ENCODE measurements at regions not wholly inside any gene's neighbourhood (a gene's known extent, or its start where the extent isn't known, plus 50 kb on each side); places are given as distances from the start of the nearest gene placed in this dataset.

- POLR2A ChIA-PET (ENCODE audit: partially characterized antibody): no interaction called here
Measured at GRCh38 chr12:25332143-25332542, 81.4 kb upstream of the KRAS start.

More at GRCh38 chr12:25332143-25332542, 81.4 kb upstream of the KRAS start:
- Histone ChIP-seq H3K4me2 (ENCODE audit: insufficient read depth in 1 of 2, low read depth in 2 of 2, low read length in 2 of 2) (no peak overlapping the region), H3K79me1 (ENCODE audit: low read depth, low read length) (no peaks in the 10 kb centered on the region), H3K36me3 (ENCODE audit: control insufficient read depth in 2 of 4, insufficient read depth in 4 of 4, low read length in 3 of 4) (no peaks in the 10 kb centered on the region), H3K23me2 (ENCODE audit: low read depth, low read length) (no peaks in the 10 kb centered on the region), H2BK5ac (ENCODE audit: low read depth, low read length) (no peak overlapping the region), H4K20me1 (replicated peaks in 1 of 2; ENCODE audit: control insufficient read depth in 1 of 2, insufficient read depth in 2 of 2, low read length in 2 of 2) (no peaks in the 10 kb centered on the region), H3K9ac (replicated peaks in 1 of 4; ENCODE audit: extremely low read depth in 1 of 4, low read depth in 3 of 4, low read length in 3 of 4) (no peak overlapping the region), H3K14ac (ENCODE audit: insufficient read length) (no peak overlapping the region), H3K23ac (ENCODE audit: insufficient read length) (no peak overlapping the region), H4K91ac (replicated peaks; ENCODE audit: insufficient read length, low read length) (no peak overlapping the region), H2BK120ac (replicated peaks; ENCODE audit: low read depth, low read length) (no peak overlapping the region), H3K18ac (ENCODE audit: extremely low read depth, low read length) (no peak overlapping the region), H2BK12ac (ENCODE audit: low read depth, low read length) (no peak overlapping the region), H3K4ac (replicated peaks; ENCODE audit: insufficient read length, low read depth, low read length) (no peak overlapping the region), H3K56ac (replicated peaks; ENCODE audit: insufficient read length, low read depth, low read length) (no peak overlapping the region), H3K27ac (ENCODE audit: low read depth, low read length) (no peak overlapping the region), H3K4me3 (ENCODE audit: extremely low read depth in 1 of 4, insufficient read depth in 2 of 4, low read depth in 3 of 4, low read length in 4 of 4) (no peak overlapping the region), H3K9me3 (ENCODE audit: insufficient read depth in 2 of 2, low read depth in 1 of 2, low read length in 1 of 2) (no peaks in the 10 kb centered on the region), H2AK5ac (ENCODE audit: low read depth, low read length) (no peak overlapping the region), H2BK15ac (ENCODE audit: low read length) (no peak overlapping the region), H3K27me3 (replicated peaks in 1 of 4; ENCODE audit: control insufficient read depth in 3 of 4, extremely low read depth in 1 of 4, insufficient read depth in 3 of 4, low read length in 3 of 4) (no peaks in the 10 kb centered on the region), H2AFZ (ENCODE audit: low read length) (no peak overlapping the region), H3K79me2 (ENCODE audit: control insufficient read depth in 1 of 2, insufficient read depth in 2 of 2, low read length in 2 of 2) (no peaks in the 10 kb centered on the region), H3K4me1 (replicated peaks in 1 of 4; ENCODE audit: control insufficient read depth in 3 of 4, insufficient read depth in 4 of 4, low read length in 3 of 4) (no peaks in the 10 kb centered on the region), H2BK20ac (ENCODE audit: low read length) (no peak overlapping the region), H4K5ac (ENCODE audit: insufficient read length, low read depth, low read length) (no peak overlapping the region), H4K8ac (ENCODE audit: extremely low read depth, insufficient read depth, low read length) (no peak overlapping the region)
- no peak for FAIRE-seq
- no peak for TF ChIP-seq GTF2F1 (IDR thresholded peaks at IDR 0.05; ENCODE audit: borderline replicate concordance, low read depth, low read length)
- no peak for TF ChIP-seq ATF2 (IDR thresholded peaks at IDR 0.05; ENCODE audit: low read length)
- no peak for TF ChIP-seq SP4 (IDR thresholded peaks at IDR 0.05; ENCODE audit: low read length)
- TF ChIP-seq SP2 (IDR thresholded peaks at IDR 0.05; ENCODE audit: low read length): no peak
- TF ChIP-seq MAFK (IDR thresholded peaks at IDR 0.05; ENCODE audit: low read depth, low read length): no peak
- no peak for TF ChIP-seq EGR1 (IDR thresholded peaks at IDR 0.05; ENCODE audit: borderline replicate concordance, low read depth, low read length)
- TF ChIP-seq BACH1 (IDR thresholded peaks at IDR 0.05; ENCODE audit: low read length): no peak
- WGBS, 2 experiments (ENCODE audit: extremely low coverage in 1 of 2, insufficient coverage in 1 of 2, insufficient read length in 1 of 2, insufficient replicate concordance in 2 of 2, low coverage in 1 of 2, low lambda C conversion rate in 2 of 2, missing lambda C conversion rate in 1 of 2): 93% methylated on average over 3 of the region's 3 CpGs; no CpG with 5 or more reads in 1 of the 2 experiments
- DNase-seq (ENCODE audit: low read depth in 1 of 2, low spot score in 2 of 2): no peak
- CTCF ChIA-PET (ENCODE audit: partially characterized antibody): interaction anchor here (1.0 kb wide), 1 partner anchor 55 kb away, joined by 3 read pairs; no protein-coding TSS in a partner anchor

All from H1 (cell line).